Fibroblast of lung (primary cell): ENCODE measurements at regions not wholly inside any gene's neighbourhood (a gene's known extent, or its start where the extent isn't known, plus 50 kb on each side); places are given as distances from the start of the nearest gene placed in this dataset.

ENCODE experiments used
- DNase-seq, 2 donors: peaks; one replicate each; pipeline versions ENCODE4 v3.0.0 to v3.0.0-alpha.2; 2010; ENCODE audit warnings: low read depth in 2 of 2
- H2AFZ ChIP-seq: 2 replicates; pipeline ENCODE4 v1.5.1; 2012; ENCODE audit warnings: low read length, control low read depth, inconsistent platforms
- H3K27ac ChIP-seq: 2 replicates; pipeline ENCODE4 v1.5.1; 2011; ENCODE audit warnings: low read length, control low read depth; ENCODE audit not compliant: insufficient read depth
- H3K27me3 ChIP-seq: 2 replicates; pipeline ENCODE4 v1.5.1; 2011; ENCODE audit warnings: mild to moderate bottlenecking, low read length; ENCODE audit not compliant: control insufficient read depth, insufficient read depth
- H3K36me3 ChIP-seq: 2 replicates; pipeline ENCODE4 v1.5.1; 2011; ENCODE audit warnings: low read length; ENCODE audit not compliant: control insufficient read depth, insufficient read depth
- H3K4me1 ChIP-seq: 2 replicates; pipeline ENCODE4 v1.5.1; 2011; ENCODE audit warnings: low read length; ENCODE audit not compliant: control insufficient read depth, insufficient read depth; ENCODE audit errors: extremely low read depth
- H3K4me2 ChIP-seq: 2 replicates; pipeline ENCODE4 v1.5.1; 2011; ENCODE audit warnings: low read length, control low read depth; ENCODE audit not compliant: insufficient read depth; ENCODE audit errors: extremely low read depth
- H3K4me3 ChIP-seq, 4 experiments: fragments of 200-600 bp in 1 of 4; sonication (generic) in 1 of 4; replicated peaks in 1 of 4; 2 replicates each; pipeline ENCODE4 v1.5.1; 2011 to 2016; ENCODE audit warnings: low read length in 4 of 4, low read depth in 3 of 4, mild to moderate bottlenecking in 3 of 4, control low read depth in 2 of 4, inconsistent platforms in 1 of 4, mixed read lengths in 1 of 4; ENCODE audit not compliant: insufficient read depth in 1 of 4; ENCODE audit errors: control extremely low read depth in 1 of 4
- H3K79me2 ChIP-seq: 2 replicates; pipeline ENCODE4 v1.5.1; 2012; ENCODE audit warnings: mild to moderate bottlenecking, low read length, inconsistent platforms; ENCODE audit not compliant: control insufficient read depth, insufficient read depth
- H3K9ac ChIP-seq: 2 replicates; pipeline ENCODE4 v1.5.1; 2011; ENCODE audit warnings: mild to moderate bottlenecking, low read length, control low read depth; ENCODE audit not compliant: insufficient read depth
- H3K9me3 ChIP-seq: 2 replicates; pipeline ENCODE4 v1.5.1; 2012; ENCODE audit warnings: low read depth, low read length; ENCODE audit not compliant: control insufficient read depth, insufficient read depth
- H4K20me1 ChIP-seq: 2 replicates; pipeline ENCODE4 v1.5.1; 2011; ENCODE audit warnings: low read length; ENCODE audit not compliant: control insufficient read depth, insufficient read depth; ENCODE audit errors: extremely low read depth
- EZH2 ChIP-seq: IDR thresholded peaks from 2 replicates; pipeline ENCODE4 v1.5.1; 2012; ENCODE audit warnings: low read length, control low read depth, mild to moderate bottlenecking; ENCODE audit errors: missing control alignments
- TF ChIP-seq, protein P1 (sequence below), 2 donors: IDR thresholded peaks in 1 of 2; conservative IDR thresholded peaks in 1 of 2; 1 replicate in 1 of 2; 2 replicates in 1 of 2; pipeline ENCODE4 v1.5.1; 2011 to 2012; ENCODE audit warnings: low read length in 2 of 2, control low read depth in 1 of 2, inconsistent platforms in 1 of 2, low read depth in 1 of 2, mild to moderate bottlenecking in 1 of 2

GRCh38 chr4:1557221-1557597 lies 126.9 kb downstream of the FAM53A start:
- Histone ChIP-seq H4K20me1 (no peaks in the 10 kb centered on the region), H3K27ac (no peak overlapping the region), H3K4me2 (no peak overlapping the region), H3K79me2 (no peaks in the 10 kb centered on the region), H3K4me1 (no peaks in the 10 kb centered on the region), H2AFZ (no peak overlapping the region), H3K36me3 (no peaks in the 10 kb centered on the region), H3K9ac (no peak overlapping the region), H3K27me3 (no peaks in the 10 kb centered on the region), H3K9me3 (no peaks in the 10 kb centered on the region), H3K4me3 (no peak overlapping the region)
- no peak for DNase-seq
- no peak for TF ChIP-seq EZH2
- TF ChIP-seq, protein P1, sequence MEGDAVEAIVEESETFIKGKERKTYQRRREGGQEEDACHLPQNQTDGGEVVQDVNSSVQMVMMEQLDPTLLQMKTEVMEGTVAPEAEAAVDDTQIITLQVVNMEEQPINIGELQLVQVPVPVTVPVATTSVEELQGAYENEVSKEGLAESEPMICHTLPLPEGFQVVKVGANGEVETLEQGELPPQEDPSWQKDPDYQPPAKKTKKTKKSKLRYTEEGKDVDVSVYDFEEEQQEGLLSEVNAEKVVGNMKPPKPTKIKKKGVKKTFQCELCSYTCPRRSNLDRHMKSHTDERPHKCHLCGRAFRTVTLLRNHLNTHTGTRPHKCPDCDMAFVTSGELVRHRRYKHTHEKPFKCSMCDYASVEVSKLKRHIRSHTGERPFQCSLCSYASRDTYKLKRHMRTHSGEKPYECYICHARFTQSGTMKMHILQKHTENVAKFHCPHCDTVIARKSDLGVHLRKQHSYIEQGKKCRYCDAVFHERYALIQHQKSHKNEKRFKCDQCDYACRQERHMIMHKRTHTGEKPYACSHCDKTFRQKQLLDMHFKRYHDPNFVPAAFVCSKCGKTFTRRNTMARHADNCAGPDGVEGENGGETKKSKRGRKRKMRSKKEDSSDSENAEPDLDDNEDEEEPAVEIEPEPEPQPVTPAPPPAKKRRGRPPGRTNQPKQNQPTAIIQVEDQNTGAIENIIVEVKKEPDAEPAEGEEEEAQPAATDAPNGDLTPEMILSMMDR (conservative IDR thresholded peaks at IDR 0.05 in 1 of 2, IDR thresholded peaks at IDR 0.05 in 1 of 2; ENCODE audit: low read depth in 1 of 2, low read length in 2 of 2): no peak

- no peak for DNase-seq
- no peak overlapping the region for H2AFZ ChIP-seq
- H3K27ac ChIP-seq: no peak overlapping the region
- H3K79me2 ChIP-seq: no peaks in the 10 kb centered on the region
- no peaks in the 10 kb centered on the region for H3K9me3 ChIP-seq
- H3K4me1 ChIP-seq: no peaks in the 10 kb centered on the region
- H3K27me3 ChIP-seq: no peaks in the 10 kb centered on the region
- H4K20me1 ChIP-seq: no peaks in the 10 kb centered on the region
- no peak for TF ChIP-seq EZH2
- TF ChIP-seq, protein P1 (conservative IDR thresholded peaks at IDR 0.05 in 1 of 2, IDR thresholded peaks at IDR 0.05 in 1 of 2; ENCODE audit: low read depth in 1 of 2, low read length in 2 of 2): no peak
- no peaks in the 10 kb centered on the region for H3K36me3 ChIP-seq
- H3K9ac ChIP-seq: no peak overlapping the region
- H3K4me2 ChIP-seq: no peak overlapping the region
- H3K4me3 ChIP-seq: no peak overlapping the region
Measured at GRCh38 chr4:1556541-1557220, 127.4 kb downstream of the FAM53A start.

- no peaks in the 10 kb centered on the region for H3K9me3 ChIP-seq
- no peak overlapping the region for H3K9ac ChIP-seq
- TF ChIP-seq, protein P1 (conservative IDR thresholded peaks at IDR 0.05 in 1 of 2, IDR thresholded peaks at IDR 0.05 in 1 of 2; ENCODE audit: low read depth in 1 of 2, low read length in 2 of 2): no peak
- TF ChIP-seq EZH2: no peak
- no peaks in the 10 kb centered on the region for H3K79me2 ChIP-seq
- no peak overlapping the region for H3K4me3 ChIP-seq
- H3K4me2 ChIP-seq: no peak overlapping the region
- no peak overlapping the region for H2AFZ ChIP-seq
- H3K27ac ChIP-seq: no peak overlapping the region
- DNase-seq: no peak
- H3K4me1 ChIP-seq: no peaks in the 10 kb centered on the region
- no peaks in the 10 kb centered on the region for H3K36me3 ChIP-seq
- H4K20me1 ChIP-seq: no peaks in the 10 kb centered on the region
- no peaks in the 10 kb centered on the region for H3K27me3 ChIP-seq
Measured at GRCh38 chr4:1554876-1555265, 129.2 kb downstream of the FAM53A start.
